Fibroblast of skin of scalp (primary cell): ENCODE measurements at regions not wholly inside any gene's neighbourhood (a gene's known extent, or its start where the extent isn't known, plus 50 kb on each side); places are given as distances from the start of the nearest gene placed in this dataset.
"Not testable (repeated sequence)": the region's sequence is repeated elsewhere in the genome, so short reads cannot be mapped to it uniquely, and the experiment has no call there.

ENCODE experiments used
- DNase-seq: peaks from one replicate; pipeline ENCODE4 v3.0.0-alpha.2; 2013

GRCh38 chr2:224106794-224107193 is 67.7 kb upstream of the SERPINE2 start:
- no peak for DNase-seq

DNA sequence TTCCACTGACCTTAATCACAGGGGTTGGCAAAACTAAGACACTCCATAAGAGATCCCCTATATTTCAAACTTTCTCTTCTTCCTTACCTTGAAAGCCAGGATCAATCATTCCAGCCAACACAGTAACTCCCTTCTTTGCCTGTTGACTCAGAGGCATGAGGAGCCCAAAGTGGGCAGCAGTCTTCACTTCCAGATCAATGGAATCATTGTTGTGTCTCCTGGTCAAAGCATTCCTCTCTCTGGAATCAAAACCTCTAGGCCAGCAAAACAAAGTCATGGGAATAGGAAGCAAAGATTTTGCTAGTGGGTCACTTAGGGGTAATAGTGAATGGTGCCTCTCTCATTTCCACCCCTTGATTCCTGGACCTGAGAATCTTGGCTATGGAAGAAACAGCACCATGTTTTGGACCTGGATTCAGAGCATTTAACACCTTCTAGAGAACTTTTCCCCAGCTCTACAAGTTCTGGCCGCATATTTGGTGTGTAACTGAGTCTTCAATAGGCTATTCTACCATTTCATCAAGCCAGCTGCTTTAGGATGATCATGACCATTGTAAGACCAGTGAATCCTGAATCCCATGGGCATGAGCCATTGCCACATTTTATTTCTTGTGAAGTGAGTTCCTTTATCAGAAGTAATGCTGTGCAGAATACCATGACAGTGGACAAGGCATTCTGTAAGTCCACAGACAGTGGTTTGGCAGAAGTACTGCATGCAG is 65.7 kb upstream of the SERPINE2 start:
- no peak for DNase-seq

GRCh38 chr2:224103651-224104050 is 64.6 kb upstream of the SERPINE2 start:
- no peak for DNase-seq

GRCh38 chr2:224102991-224103390 is 63.9 kb upstream of the SERPINE2 start:
- no peak for DNase-seq

DNA sequence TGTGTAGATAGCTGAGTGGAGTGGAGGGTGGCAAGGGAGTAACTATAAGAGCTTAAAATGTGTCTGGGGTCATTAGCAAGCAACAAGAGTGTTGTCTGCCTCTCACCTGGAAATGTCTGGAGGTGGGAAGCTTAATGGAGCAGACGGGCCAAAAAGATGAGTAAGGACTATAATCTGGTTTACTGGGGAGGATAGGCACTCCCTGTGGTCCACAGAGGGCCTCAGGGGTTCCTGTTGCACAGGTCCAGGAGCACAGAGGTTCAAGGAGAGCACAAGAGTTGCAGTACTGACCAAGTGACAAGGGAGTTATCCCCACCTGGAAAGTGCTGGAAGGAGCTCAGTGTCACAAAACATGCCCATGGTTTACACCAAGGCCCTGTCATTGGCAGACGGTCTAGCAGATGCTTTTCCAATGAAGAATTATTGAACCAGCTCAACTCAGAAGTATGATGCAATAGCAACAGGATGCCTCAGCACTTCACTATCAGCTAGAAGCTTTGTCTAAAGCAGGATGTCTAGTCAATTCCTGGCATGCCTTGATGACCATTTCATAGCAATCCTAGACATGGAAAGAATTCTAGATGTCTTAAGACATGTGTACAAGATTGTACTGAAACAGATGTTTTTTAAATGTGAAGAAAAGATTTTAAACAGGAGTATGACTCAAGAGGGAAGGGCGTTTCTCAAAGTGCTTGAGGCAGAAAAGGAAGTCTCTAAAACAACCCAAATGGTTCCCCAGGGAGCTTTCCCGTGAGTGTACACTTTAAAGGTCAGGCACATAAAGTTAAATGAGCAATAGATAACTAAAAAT is 62.9 kb upstream of the SERPINE2 start:
- peak; percentile 99 for DNase-seq

- DNase-seq, result peak; percentile 62
These were observed 61.0 kb upstream of the SERPINE2 start for GRCh38 chr2:224099861-224100643.

- DNase-seq, result no peak
These were observed 59.6 kb upstream of the SERPINE2 start for GRCh38 chr2:224098481-224099230.

DNA sequence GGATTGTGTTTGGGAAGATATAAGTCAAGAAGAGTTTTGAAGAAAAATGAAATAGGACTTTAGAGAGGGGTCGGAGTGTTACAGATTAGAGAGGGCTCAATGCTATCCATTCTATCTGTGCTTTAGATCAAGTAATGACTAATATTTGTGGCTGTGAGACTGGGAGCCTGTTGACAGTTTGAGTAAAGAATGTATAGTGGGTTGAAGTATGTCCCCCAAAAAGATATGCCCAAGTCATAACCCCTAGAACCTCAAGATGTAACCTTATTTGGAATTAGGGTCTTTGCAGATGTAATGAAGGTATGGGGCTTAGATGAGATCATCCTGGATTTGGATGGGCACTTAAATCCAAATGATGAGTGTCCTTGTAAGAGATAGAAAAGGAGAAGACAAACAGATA is 55.3 kb upstream of the SERPINE2 start:
- peak; percentile 37 for DNase-seq

- not testable (repeated sequence) for DNase-seq
These were observed 52.6 kb upstream of the SERPINE2 start for GRCh38 chr2:224091671-224092070.

DNA sequence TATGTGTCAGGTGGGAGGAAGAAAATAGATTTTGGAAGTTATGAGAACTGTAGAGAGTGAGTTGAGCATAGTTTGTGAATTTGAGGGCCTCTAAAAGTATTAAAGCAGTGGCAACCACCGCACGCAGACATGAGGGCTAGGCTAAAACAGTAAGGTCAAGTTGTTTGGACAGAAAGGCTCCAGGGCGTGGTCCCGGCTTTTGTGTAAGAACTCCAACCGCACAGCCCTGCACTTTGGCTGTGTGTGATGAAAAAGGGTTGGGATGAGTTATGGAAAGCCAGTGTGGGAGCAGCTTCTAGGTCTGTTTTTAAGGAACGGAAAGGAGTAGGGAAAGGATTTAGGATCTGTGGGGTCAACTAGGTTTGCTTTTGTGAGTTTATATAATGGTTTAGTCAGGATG is 50.5 kb upstream of the SERPINE2 start:
- DNase-seq, result not testable (repeated sequence)
